ENCODE measurements at regions not wholly inside any gene's neighbourhood (a gene's known extent, or its start where the extent isn't known, plus 50 kb on each side); places are given as distances from the start of the nearest gene placed in this dataset.

DNA sequence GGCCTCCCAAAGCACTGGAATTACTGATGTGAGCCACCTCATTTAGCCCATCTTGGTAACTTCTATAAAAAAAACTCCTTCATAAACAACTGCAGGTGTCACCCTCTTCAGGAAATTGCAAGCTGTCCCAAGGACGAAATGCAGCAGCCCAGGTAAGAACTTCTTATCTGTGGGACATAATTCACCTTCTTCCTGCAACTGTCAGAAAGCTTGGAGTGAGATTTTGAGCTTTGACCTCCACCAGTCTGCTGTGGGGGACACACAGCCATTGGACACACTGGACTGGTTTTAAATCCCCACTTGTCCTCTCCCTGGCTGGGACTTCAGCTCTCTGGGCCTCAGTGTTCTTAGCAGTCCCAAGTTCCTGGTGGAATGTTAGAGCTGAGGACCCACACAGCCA is 368.5 kb downstream of the MN1 start:
- no peak overlapping the region for H3K9ac ChIP-seq (ENCODE audit: low read depth, low read length)
- peaks cover 11% of the 10 kb centered on the region; the same call in 1 of the 2 replicates for H3K4me1 ChIP-seq (ENCODE audit: insufficient read depth, low read length)
- H3K36me3 ChIP-seq (ENCODE audit: insufficient read depth, low read length) = 0 out of 2 replicates have a peak, but pooled peaks cover 3% of the 10 kb centered on the region
- H3K9me3 ChIP-seq (ENCODE audit: control insufficient read depth, insufficient read depth, low read length) = peaks cover 10% of the 10 kb centered on the region; the same call in 1 of the 2 replicates

DNA sequence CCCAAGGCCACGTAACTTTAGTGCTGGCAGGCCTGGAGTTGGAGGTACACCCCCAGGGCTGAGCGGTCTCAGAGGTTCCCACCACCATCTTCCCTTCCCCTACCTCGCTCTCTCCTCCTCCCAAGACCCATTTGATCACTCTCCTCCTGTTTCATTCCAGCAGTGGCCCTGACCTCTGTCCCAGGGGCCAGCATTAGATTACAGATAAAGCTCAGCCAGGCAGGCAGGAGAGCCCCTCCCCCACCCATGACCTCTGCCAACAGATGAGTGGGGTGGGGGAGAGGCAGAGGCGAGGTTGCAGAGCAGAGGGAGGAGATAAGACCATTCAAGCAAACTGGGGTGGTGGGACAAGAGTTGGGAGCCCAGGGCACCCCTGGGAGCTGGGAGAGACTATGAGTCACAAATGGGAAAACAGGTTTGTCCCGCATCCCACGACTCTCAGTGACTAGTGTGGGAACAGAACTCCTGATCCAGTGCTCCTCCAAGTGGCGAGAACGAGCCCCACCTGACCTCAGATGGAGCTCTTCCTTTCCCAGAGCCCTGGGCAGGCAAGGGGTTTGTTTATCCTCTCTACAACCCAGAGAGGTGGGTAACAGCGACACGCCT is 367.9 kb downstream of the MN1 start:
- H3K9me3 ChIP-seq (ENCODE audit: control insufficient read depth, insufficient read depth, low read length) = peaks cover 10% of the 10 kb centered on the region; the same call in 1 of the 2 replicates
- H3K36me3 ChIP-seq (ENCODE audit: insufficient read depth, low read length) = 0 out of 2 replicates have a peak, but pooled peaks cover 3% of the 10 kb centered on the region
- H3K9ac ChIP-seq (ENCODE audit: low read depth, low read length) = no peak overlapping the region
- peaks cover 13% of the 10 kb centered on the region for H3K4me1 ChIP-seq (ENCODE audit: insufficient read depth, low read length)

DNA sequence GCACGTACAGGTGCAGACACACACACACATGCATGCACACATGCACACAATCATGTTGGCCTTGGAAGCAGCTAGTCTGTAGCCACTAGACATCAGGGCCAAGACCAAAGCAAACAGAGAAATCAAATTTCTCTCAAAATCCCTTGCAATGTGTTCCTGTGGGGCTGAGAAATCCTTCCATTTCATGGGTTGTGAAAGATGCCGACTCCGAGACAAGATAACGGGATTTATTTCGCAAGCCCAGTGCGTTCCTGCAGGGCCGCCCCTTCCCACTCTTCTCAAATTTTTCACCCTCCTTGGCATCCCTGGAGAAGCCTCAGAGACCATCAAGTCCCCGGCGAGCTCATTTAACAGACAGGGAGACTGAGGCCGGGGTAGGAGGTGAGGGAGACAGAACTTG is 366.7 kb downstream of the MN1 start:
- H3K4me1 ChIP-seq (ENCODE audit: insufficient read depth, low read length) = peaks cover 16% of the 10 kb centered on the region
- peaks cover 10% of the 10 kb centered on the region; the same call in 1 of the 2 replicates for H3K9me3 ChIP-seq (ENCODE audit: control insufficient read depth, insufficient read depth, low read length)
- no peak overlapping the region for H3K9ac ChIP-seq (ENCODE audit: low read depth, low read length)
- H3K36me3 ChIP-seq (ENCODE audit: insufficient read depth, low read length) = 0 out of 2 replicates have a peak, but pooled peaks cover 3% of the 10 kb centered on the region

DNA sequence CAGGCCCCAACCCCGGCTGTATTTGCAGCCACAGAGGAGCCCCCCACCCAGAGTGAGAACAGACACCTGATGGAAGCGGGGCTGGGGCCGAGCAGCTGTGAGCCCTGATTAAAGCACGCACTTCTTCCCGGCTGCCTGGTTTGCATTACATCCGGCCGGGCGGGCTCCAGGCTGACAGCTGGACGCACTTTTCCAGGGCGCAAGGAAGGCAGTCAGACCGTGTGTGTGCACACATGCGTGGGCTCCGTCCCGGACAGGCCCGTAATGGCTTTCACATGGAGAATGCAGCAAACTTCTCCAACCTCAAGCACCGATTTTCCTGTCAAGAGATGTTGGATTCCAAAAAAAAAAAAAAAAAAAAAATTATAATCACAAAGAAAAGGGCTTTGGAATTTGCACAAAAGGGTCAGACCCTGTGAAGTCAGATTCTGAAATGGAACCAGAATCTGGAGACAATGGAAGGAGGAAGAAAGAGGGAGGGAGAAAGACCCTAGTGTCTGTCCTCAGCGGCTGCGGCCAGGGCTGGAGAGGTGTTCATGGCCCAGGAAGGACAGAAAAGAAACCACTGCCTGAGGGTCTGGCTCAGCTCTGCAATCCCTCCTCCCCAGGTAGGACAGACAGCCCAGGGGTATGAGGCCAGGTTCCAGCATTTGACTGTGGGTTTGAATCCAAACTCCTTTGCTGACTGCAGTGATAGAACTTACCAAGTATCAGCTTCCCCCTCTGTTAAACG is 365.5 kb downstream of the MN1 start:
- Histone ChIP-seq H3K9me3 (ENCODE audit: control insufficient read depth, insufficient read depth, low read length) (peaks cover 10% of the 10 kb centered on the region; the same call in 1 of the 2 replicates), H3K9ac (ENCODE audit: low read depth, low read length) (no peak overlapping the region), H3K4me1 (ENCODE audit: insufficient read depth, low read length) (peaks cover 16% of the 10 kb centered on the region), H3K36me3 (ENCODE audit: insufficient read depth, low read length) (0 out of 2 replicates have a peak, but pooled peaks cover 3% of the 10 kb centered on the region)

DNA sequence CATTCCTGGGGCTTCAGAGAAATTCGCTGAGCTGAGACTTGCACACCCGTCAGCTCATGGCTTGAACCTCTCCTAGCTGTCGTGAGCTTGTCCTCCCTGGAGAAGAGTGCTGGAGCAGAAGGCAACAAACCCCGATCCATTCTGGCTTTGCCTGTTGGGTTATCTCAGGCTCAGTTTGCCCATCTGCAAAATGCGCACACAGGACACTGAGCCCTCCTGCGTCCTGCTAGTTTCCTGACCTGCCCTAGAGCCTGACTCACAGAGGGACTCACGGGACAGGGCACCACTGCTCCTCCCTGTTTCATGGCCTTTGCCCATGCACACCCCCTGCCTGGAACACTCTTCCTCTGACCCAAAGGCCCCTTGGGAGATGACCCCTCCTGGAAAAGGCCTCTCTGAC is 365.0 kb downstream of the MN1 start:
- H3K36me3 ChIP-seq (ENCODE audit: insufficient read depth, low read length) = 0 out of 2 replicates have a peak, but pooled peaks cover 3% of the 10 kb centered on the region
- peaks cover 16% of the 10 kb centered on the region for H3K4me1 ChIP-seq (ENCODE audit: insufficient read depth, low read length)
- no peak overlapping the region for H3K9ac ChIP-seq (ENCODE audit: low read depth, low read length)
- H3K9me3 ChIP-seq (ENCODE audit: control insufficient read depth, insufficient read depth, low read length) = peaks cover 10% of the 10 kb centered on the region; the same call in 1 of the 2 replicates

DNA sequence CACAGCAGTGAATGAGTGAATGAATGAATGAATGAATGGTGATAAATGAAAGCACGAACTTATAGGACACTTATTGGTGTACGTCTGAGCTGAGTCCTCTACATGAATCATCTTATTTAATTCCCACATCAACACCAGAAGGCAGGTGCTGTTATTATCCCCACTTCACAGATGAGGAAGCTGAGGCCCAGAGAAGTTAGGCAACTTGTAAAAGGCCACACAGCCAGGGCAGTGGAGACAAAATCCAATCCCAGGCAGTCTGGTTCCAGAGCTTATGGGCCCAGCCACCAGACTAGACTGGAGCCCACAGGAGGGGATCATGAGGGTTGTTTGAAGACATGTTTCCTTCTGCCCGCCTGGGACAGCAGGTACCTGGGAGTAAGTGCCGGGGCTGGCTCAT is 364.0 kb downstream of the MN1 start:
- Histone ChIP-seq H3K9me3 (ENCODE audit: control insufficient read depth, insufficient read depth, low read length) (no peaks in the 10 kb centered on the region), H3K9ac (ENCODE audit: low read depth, low read length) (no peak overlapping the region), H3K4me1 (ENCODE audit: insufficient read depth, low read length) (peaks cover 18% of the 10 kb centered on the region), H3K36me3 (ENCODE audit: insufficient read depth, low read length) (no peaks in the 10 kb centered on the region)

DNA sequence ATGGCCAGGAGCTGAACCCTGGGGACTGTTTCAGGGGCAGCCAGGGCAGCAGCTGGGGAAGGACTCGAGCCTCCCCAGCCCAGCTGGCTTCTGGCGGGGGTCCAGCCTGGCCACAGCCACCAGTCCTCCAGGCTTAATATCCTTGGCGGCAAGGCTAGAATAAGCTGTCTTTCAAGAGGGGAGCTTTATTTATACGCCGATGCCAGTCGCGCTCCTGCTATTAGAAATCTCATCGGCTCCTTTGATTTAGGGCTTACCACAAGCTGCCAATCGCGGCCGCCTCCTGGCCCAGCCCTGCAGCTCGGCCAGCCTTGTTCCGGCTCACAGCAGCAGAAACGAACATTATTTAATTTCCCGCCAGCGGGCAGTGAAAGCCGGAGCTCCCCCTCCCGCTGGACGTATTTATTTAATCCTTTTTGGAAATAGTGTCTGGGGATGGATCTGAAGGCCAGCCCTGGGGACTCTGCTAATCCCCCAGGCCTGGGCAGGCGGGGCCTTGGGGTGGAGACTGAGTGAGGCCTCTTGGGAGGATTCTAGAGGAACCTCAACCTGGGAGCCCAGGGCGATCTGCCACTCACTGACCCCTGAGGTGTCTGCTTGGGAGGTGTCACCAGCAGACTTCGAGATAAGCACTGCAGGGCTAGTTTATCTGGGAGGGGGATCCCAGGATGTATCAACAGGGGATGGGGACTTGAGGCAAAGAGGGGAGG is 363.1 kb downstream of the MN1 start:
- Histone ChIP-seq H3K9ac (ENCODE audit: low read depth, low read length) (no peak overlapping the region), H3K36me3 (ENCODE audit: insufficient read depth, low read length) (no peaks in the 10 kb centered on the region), H3K4me1 (ENCODE audit: insufficient read depth, low read length) (peaks cover 27% of the 10 kb centered on the region), H3K9me3 (ENCODE audit: control insufficient read depth, insufficient read depth, low read length) (no peaks in the 10 kb centered on the region)

DNA sequence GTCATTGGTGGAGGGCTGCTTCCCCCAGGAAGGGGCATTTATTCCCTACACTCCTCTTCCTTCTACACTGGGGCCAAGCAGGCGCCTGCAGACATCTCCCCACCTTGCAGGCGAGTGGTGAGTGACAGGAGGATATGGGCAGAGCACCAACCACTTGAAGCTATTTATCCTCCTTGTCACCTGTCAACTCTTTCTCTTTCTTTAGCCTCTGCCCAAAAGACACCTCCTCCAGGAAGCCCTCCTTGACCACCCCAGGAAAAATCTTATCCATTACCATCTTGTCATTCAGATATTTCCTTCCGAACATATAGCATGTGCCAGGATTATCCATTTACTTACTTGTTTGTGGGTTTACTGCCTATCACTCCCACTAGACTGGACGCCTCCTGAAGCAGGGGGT is 362.4 kb downstream of the MN1 start:
- no peaks in the 10 kb centered on the region for H3K9me3 ChIP-seq (ENCODE audit: control insufficient read depth, insufficient read depth, low read length)
- peaks cover 30% of the 10 kb centered on the region for H3K4me1 ChIP-seq (ENCODE audit: insufficient read depth, low read length)
- no peak overlapping the region for H3K9ac ChIP-seq (ENCODE audit: low read depth, low read length)
- no peaks in the 10 kb centered on the region for H3K36me3 ChIP-seq (ENCODE audit: insufficient read depth, low read length)

DNA sequence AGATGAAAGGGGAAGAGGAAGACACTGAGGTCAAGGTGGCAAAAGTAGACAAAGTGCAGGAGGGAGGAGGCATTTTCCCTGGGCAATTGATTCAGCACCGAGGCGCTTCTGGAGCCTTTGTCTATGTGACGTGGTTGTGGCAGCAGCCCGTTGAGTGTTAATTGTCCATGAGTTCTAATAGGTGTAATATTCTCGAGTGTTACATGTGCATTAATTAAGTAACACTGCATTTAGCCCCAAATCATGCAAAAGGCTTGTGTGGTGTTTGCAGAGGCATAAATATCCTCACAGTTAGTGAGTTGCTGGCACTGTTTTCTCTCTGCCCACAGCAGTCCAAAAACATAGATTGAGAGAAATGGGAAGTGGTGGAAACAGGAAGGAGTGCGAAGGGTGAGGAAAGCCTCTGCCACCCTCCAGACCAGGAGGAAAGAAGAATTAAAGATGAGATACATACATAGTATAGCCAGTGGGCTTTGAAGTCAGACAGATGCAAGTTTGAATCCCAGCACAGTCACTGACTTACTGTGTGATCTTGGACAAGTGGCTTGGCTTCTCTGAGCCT is 361.2 kb downstream of the MN1 start:
- H3K9ac ChIP-seq (ENCODE audit: low read depth, low read length) = no peak overlapping the region
- no peaks in the 10 kb centered on the region for H3K9me3 ChIP-seq (ENCODE audit: control insufficient read depth, insufficient read depth, low read length)
- no peaks in the 10 kb centered on the region for H3K36me3 ChIP-seq (ENCODE audit: insufficient read depth, low read length)
- peaks cover 28% of the 10 kb centered on the region for H3K4me1 ChIP-seq (ENCODE audit: insufficient read depth, low read length)

DNA sequence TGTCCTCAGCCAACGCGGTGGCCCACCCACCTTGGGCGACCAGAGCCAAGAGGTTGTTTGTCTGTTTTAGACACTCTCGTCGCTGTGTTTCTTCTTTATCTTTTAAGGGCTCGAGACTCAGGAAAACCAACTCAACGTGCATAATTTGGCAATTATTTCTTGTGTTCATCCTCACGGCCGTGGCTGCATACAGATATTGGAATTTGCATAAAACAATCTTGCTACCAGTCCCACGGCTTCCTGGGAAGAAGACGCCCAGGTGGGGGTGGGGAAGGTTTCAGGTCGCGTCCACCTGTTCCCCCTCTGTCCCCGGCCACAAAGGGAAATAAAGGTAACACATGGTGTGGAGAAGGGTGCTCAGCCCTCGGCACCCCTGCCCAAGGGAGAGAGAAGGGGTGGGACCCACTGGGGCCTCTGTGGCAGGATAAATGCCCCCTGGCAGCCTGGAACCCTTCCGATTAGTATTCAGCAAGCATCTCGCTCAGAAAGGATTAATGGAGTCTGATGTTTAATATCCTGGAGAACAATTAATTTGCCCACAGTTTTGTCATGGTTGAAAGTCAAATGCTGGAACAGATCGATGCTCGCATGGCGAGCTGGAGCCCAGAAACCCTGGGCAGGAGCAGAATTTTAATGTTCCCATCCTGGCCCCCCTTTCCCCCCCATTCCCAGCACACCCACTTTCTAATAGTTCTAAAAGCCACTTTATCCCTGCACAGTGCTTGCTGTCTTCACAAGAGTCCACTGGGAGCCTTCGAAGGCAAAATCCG is 359.7 kb downstream of the MN1 start:
- Histone ChIP-seq H3K36me3 (ENCODE audit: insufficient read depth, low read length) (no peaks in the 10 kb centered on the region), H3K9me3 (ENCODE audit: control insufficient read depth, insufficient read depth, low read length) (no peaks in the 10 kb centered on the region), H3K9ac (ENCODE audit: low read depth, low read length) (no peak overlapping the region), H3K4me1 (ENCODE audit: insufficient read depth, low read length) (peaks cover 19% of the 10 kb centered on the region)

DNA sequence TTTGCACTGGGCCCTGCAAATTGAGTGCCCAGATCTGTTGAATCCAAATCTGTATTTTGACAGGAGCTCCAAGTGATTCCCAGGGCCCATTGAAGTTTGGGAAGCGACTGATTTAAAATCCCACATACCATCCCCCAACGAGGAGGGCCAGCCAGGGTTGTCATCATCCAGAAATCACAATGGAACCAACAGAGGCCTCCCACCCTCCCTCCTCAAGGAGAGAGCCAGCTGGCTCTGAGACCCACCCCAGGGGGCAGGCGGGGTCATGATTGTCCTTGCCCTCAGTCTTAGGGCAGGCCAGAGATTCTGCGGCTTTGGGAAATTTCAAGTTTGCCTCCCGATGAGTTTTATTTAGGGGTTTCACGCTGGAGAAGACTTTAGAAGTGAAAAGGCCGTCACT is 358.2 kb downstream of the MN1 start:
- H3K9ac ChIP-seq (ENCODE audit: low read depth, low read length) = no peak overlapping the region
- no peaks in the 10 kb centered on the region for H3K36me3 ChIP-seq (ENCODE audit: insufficient read depth, low read length)
- peaks cover 19% of the 10 kb centered on the region for H3K4me1 ChIP-seq (ENCODE audit: insufficient read depth, low read length)
- no peaks in the 10 kb centered on the region for H3K9me3 ChIP-seq (ENCODE audit: control insufficient read depth, insufficient read depth, low read length)

DNA sequence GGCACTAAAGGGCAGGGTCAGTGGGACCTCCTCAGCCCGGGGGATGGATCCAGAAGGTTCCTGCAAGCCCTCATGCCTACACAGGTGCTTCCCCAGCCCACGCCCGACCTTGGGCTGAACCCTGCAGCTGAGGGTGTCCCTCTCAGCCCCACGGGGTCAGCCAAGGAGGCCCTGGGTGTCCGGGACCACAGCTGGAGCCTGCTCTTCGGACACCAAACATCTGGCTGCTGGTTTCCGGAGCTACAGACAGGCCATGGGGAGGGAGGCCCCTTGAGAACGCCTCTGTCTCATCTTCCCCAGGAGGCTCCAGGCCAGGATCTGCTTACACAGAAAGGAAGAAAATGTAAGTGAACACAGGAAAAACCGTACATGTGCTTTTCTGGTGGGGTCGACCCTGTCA is 355.7 kb downstream of the MN1 start:
- Histone ChIP-seq H3K9ac (ENCODE audit: low read depth, low read length) (no peak overlapping the region), H3K9me3 (ENCODE audit: control insufficient read depth, insufficient read depth, low read length) (no peaks in the 10 kb centered on the region; the same call in 1 of the 2 replicates)

DNA sequence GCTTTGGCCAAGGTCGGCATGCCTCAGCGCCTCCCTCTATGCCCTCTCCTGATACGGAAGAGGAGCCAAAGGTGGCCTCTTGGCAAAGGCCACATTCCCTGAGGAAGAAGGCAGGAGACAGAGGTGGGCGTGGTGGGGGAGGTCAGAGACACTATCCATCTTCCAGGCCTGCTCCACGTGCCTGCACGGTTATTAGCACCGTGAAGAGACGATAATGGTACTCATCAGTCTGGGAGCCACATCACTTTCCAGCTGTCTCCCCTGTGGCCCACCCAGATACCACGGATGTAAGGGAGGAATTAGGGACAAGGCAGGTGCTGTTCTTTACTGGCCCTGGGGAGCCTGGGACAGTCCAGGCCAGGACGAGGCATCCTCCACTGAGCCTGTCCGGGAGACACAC is 354.3 kb downstream of the MN1 start:
- peaks cover 14% of the 10 kb centered on the region; the same call in 1 of the 2 replicates for H3K4me1 ChIP-seq (ENCODE audit: insufficient read depth, low read length)
- H3K36me3 ChIP-seq (ENCODE audit: insufficient read depth, low read length) = no peaks in the 10 kb centered on the region
- H3K9me3 ChIP-seq (ENCODE audit: control insufficient read depth, insufficient read depth, low read length) = no peaks in the 10 kb centered on the region; the same call in 1 of the 2 replicates
- no peak overlapping the region for H3K9ac ChIP-seq (ENCODE audit: low read depth, low read length)

More for the DNA sequence above, 355.7 kb downstream of the MN1 start:
- Histone ChIP-seq H3K4me1 (ENCODE audit: insufficient read depth, low read length) (peaks cover 14% of the 10 kb centered on the region; the same call in 1 of the 2 replicates), H3K36me3 (ENCODE audit: insufficient read depth, low read length) (no peaks in the 10 kb centered on the region)
